IMR-90 (cell line): ENCODE measurements at regions not wholly inside any gene's neighbourhood (a gene's known extent, or its start where the extent isn't known, plus 50 kb on each side); places are given as distances from the start of the nearest gene placed in this dataset.

Experiments
- ATAC-seq: fragments of 200-7000 bp; cut with Tn5 transposase; 2 replicates; pipeline ENCODE4 v1.9.1; 2020; ENCODE audit warnings: low read depth, mild to moderate bottlenecking, moderate library complexity
- BruUV-seq: library from RNA; stranded (reverse); fragments of 400-500 nt; replicated peaks from 2 replicates; lab custom pipeline; 2021; lab: Mats Ljungman, UMichigan
- CTCF ChIA-PET: fragments of 300-600 bp; formaldehyde crosslinking; extraction: SDS; loops from one replicate; lab custom pipeline; 2021; ENCODE audit warnings: antibody characterized with exemption; lab: Yijun Ruan, JAX
- POLR2A ChIA-PET: fragments of 300-600 bp; sonication (Branson Sonifier 250); formaldehyde crosslinking; loops from one replicate; lab custom pipeline; 2022; ENCODE audit warnings: antibody characterized with exemption; ENCODE audit not compliant: unreplicated experiment; lab: Charles Lee
- DNase-seq: peaks from one replicate; pipeline ENCODE4 v3.0.0; 2013
- H2AFZ ChIP-seq: replicated peaks from 2 replicates; pipeline ENCODE3; 2013; ENCODE audit warnings: low read length, mild to moderate bottlenecking; ENCODE audit not compliant: poor library complexity
- H2AK5ac ChIP-seq: 2 replicates; pipeline ENCODE4 v1.6.1; 2013; ENCODE audit warnings: low read depth, low read length, inconsistent platforms
- H2AK9ac ChIP-seq: replicated peaks from 2 replicates; pipeline ENCODE3; 2013; ENCODE audit warnings: mild to moderate bottlenecking, low read depth, low read length, moderate library complexity; ENCODE audit not compliant: poor library complexity
- H2BK120ac ChIP-seq: 2 replicates; pipeline ENCODE4 v1.6.1; 2013; ENCODE audit warnings: low read depth, low read length, inconsistent platforms
- H2BK15ac ChIP-seq: 3 replicates; pipeline ENCODE4 v1.6.1; 2013; ENCODE audit warnings: low read depth, low read length, inconsistent platforms
- H2BK20ac ChIP-seq: 2 replicates; pipeline ENCODE4 v1.6.1; 2013; ENCODE audit warnings: low read depth, mild to moderate bottlenecking, inconsistent platforms, low read length, moderate library complexity
- H2BK5ac ChIP-seq: 2 replicates; pipeline ENCODE4 v1.6.1; 2013; ENCODE audit warnings: mild to moderate bottlenecking, low read depth, low read length, inconsistent platforms; ENCODE audit not compliant: poor library complexity, severe bottlenecking
- H3K14ac ChIP-seq: replicated peaks from 2 replicates; pipeline ENCODE4 v1.6.1; 2013; ENCODE audit warnings: low read depth, low read length, inconsistent platforms
- H3K18ac ChIP-seq: 2 replicates; pipeline ENCODE4 v1.6.1; 2013; ENCODE audit warnings: low read depth, low read length, control low read depth
- H3K23ac ChIP-seq: 2 replicates; pipeline ENCODE4 v1.6.1; 2013; ENCODE audit warnings: low read depth, low read length, inconsistent platforms
- H3K27ac ChIP-seq: 2 replicates; pipeline ENCODE4 v1.5.1; 2013; ENCODE audit warnings: mild to moderate bottlenecking, control low read depth, low read length; ENCODE audit not compliant: insufficient read depth
- H3K27me3 ChIP-seq: 2 replicates; pipeline ENCODE4 v1.6.1; 2013; ENCODE audit warnings: low read length; ENCODE audit not compliant: control insufficient read depth, insufficient read depth
- H3K36me3 ChIP-seq: 2 replicates; pipeline ENCODE4 v1.6.1; 2013; ENCODE audit warnings: low read length, mixed read lengths; ENCODE audit not compliant: control insufficient read depth, insufficient read depth
- H3K4ac ChIP-seq: 2 replicates; pipeline ENCODE4 v1.6.1; 2013; ENCODE audit warnings: low read depth, low read length, inconsistent platforms
- H3K4me1 ChIP-seq: 2 replicates; pipeline ENCODE4 v1.6.1; 2013; ENCODE audit warnings: low read length, mixed read lengths; ENCODE audit not compliant: control insufficient read depth, insufficient read depth
- H3K4me2 ChIP-seq: 2 replicates; pipeline ENCODE4 v1.6.1; 2013; ENCODE audit warnings: low read depth, mild to moderate bottlenecking, control low read depth, low read length, moderate library complexity
- H3K4me3 ChIP-seq: 2 replicates; pipeline ENCODE4 v1.5.1; 2013; ENCODE audit warnings: low read depth, mild to moderate bottlenecking, control low read depth, low read length, moderate library complexity; ENCODE audit not compliant: insufficient read depth
- H3K56ac ChIP-seq: 2 replicates; pipeline ENCODE4 v1.6.1; 2013; ENCODE audit warnings: low read length, inconsistent platforms; ENCODE audit not compliant: insufficient read depth; ENCODE audit errors: extremely low read depth
- H3K79me1 ChIP-seq, 2 experiments: 2 replicates each; pipeline ENCODE4 v1.6.1; 2013; ENCODE audit warnings: low read length in 2 of 2, inconsistent platforms in 1 of 2, low read depth in 1 of 2
- H3K9ac ChIP-seq: 2 replicates; pipeline ENCODE4 v1.6.1; 2013; ENCODE audit warnings: low read depth, low read length, control low read depth
- H3K9me1 ChIP-seq: 2 replicates; pipeline ENCODE4 v1.6.1; 2013; ENCODE audit warnings: low read length, inconsistent platforms; ENCODE audit not compliant: insufficient read depth
- H3K9me3 ChIP-seq: 2 replicates; pipeline ENCODE4 v1.6.1; 2013; ENCODE audit warnings: low read length; ENCODE audit not compliant: control insufficient read depth, insufficient read depth
- H4K20me1 ChIP-seq: 2 replicates; pipeline ENCODE4 v1.6.1; 2013; ENCODE audit warnings: low read length, inconsistent platforms; ENCODE audit not compliant: insufficient read depth
- H4K5ac ChIP-seq: 2 replicates; pipeline ENCODE4 v1.6.1; 2013; ENCODE audit warnings: mild to moderate bottlenecking, low read depth, low read length, control low read depth
- H4K8ac ChIP-seq, 2 experiments: 2 replicates each; pipeline ENCODE4 v1.6.1; 2013; ENCODE audit warnings: low read depth in 2 of 2, low read length in 2 of 2, control low read depth in 1 of 2, inconsistent platforms in 1 of 2
- H4K91ac ChIP-seq: 2 replicates; pipeline ENCODE4 v1.6.1; 2013; ENCODE audit warnings: low read depth, low read length, inconsistent platforms; ENCODE audit not compliant: insufficient read depth
- BHLHE40 ChIP-seq: fragments of 150-350 bp; IDR thresholded peaks from 2 replicates; pipeline ENCODE4 v1.6.1; 2016; ENCODE audit warnings: mild to moderate bottlenecking, low read depth, low read length
- CEBPB ChIP-seq: IDR thresholded peaks from 2 replicates; pipeline ENCODE4 v1.6.1; 2012; ENCODE audit warnings: low read depth, low read length, improper control_type of control experiment
- CHD1 ChIP-seq: IDR thresholded peaks from 2 replicates; pipeline ENCODE4 v1.6.1; 2012; ENCODE audit warnings: low read depth, low read length, improper control_type of control experiment
- CTCF ChIP-seq: conservative IDR thresholded peaks from 2 replicates; pipeline ENCODE4 v1.5.1; 2012; ENCODE audit warnings: mild to moderate bottlenecking, low read depth, low read length, improper control_type of control experiment
- ELK1 ChIP-seq: fragments of 150-350 bp; IDR thresholded peaks from 2 replicates; pipeline ENCODE4 v1.6.1; 2016; ENCODE audit warnings: low read depth, mild to moderate bottlenecking, low read length, moderate library complexity, borderline replicate concordance
- FOS ChIP-seq: fragments of 150-350 bp; IDR thresholded peaks from 2 replicates; pipeline ENCODE4 v1.6.1; 2016; ENCODE audit warnings: low read depth, low read length
- MAZ ChIP-seq: IDR thresholded peaks from 2 replicates; pipeline ENCODE4 v1.6.1; 2012; ENCODE audit warnings: low read depth, mild to moderate bottlenecking, low read length, improper control_type of control experiment, moderate library complexity, borderline replicate concordance
- MXI1 ChIP-seq: IDR thresholded peaks from 2 replicates; pipeline ENCODE4 v1.6.1; 2012; ENCODE audit warnings: low read depth, mild to moderate bottlenecking, low read length, moderate library complexity, borderline replicate concordance
- NFE2L2 ChIP-seq: fragments of 150-350 bp; IDR thresholded peaks from 2 replicates; pipeline ENCODE4 v1.6.1; 2016; ENCODE audit warnings: low read depth, mild to moderate bottlenecking, low read length
- RAD21 ChIP-seq: IDR thresholded peaks from 2 replicates; pipeline ENCODE4 v1.6.1; 2012; ENCODE audit warnings: low read length, improper control_type of control experiment
- RCOR1 ChIP-seq: IDR thresholded peaks from 2 replicates; pipeline ENCODE4 v1.6.1; 2012; ENCODE audit warnings: mild to moderate bottlenecking, low read length, improper control_type of control experiment; ENCODE audit not compliant: insufficient replicate concordance
- RFX5 ChIP-seq: IDR thresholded peaks from 2 replicates; pipeline ENCODE4 v1.8.0; 2012; ENCODE audit warnings: low read depth, mild to moderate bottlenecking, low read length, moderate library complexity
- SMC3 ChIP-seq: fragments of 150-350 bp; IDR thresholded peaks from 2 replicates; pipeline ENCODE4 v1.6.1; 2016; ENCODE audit warnings: low read depth, mild to moderate bottlenecking, antibody characterized with exemption, low read length, moderate library complexity
- USF2 ChIP-seq: fragments of 150-350 bp; IDR thresholded peaks from 2 replicates; pipeline ENCODE4 v1.6.1; 2017; ENCODE audit warnings: mild to moderate bottlenecking, antibody characterized with exemption, low read length, low read depth
- WGBS, 2 experiments: methylation state at CpG; one replicate each; pipeline versions ENCODE4 v1.1.5 to v1.1.7; 2013; ENCODE audit warnings: missing lambda C conversion rate in 2 of 2; ENCODE audit not compliant: insufficient read length in 1 of 2; ENCODE audit errors: extremely low coverage in 2 of 2; 5-methylcytosine and 5-hydroxymethylcytosine counted together
- dilution Hi-C: fragments of 300-500 bp; cut with HindIII; formaldehyde crosslinking; loops from one replicate; pipeline ENCODE4 v1.14.3; 2018; ENCODE audit warnings: low sequenced_read_pairs; ENCODE audit not compliant: unreplicated experiment
- in situ Hi-C: fragments of 300-500 bp; cut with MboI; formaldehyde crosslinking; loops from 3 replicates; pipeline ENCODE4 v1.14.3; 2019; ENCODE audit warnings: low sequenced_read_pairs, inconsistent platforms, mixed read lengths
- intact Hi-C: fragments of 100-400 bp; cut with micrococcal nuclease; formaldehyde crosslinking; loops from 2 replicates; pipeline ENCODE4 v1.10.0; 2022

GRCh38 chr5:4422247-4422646 is 717.9 kb upstream of the ADAMTS16 start:
- H4K20me1 ChIP-seq = no peaks in the 10 kb centered on the region
- intact Hi-C loops = no loop called here
- no peak overlapping the region for H2AK5ac ChIP-seq
- no peak overlapping the region for H2BK5ac ChIP-seq
- TF ChIP-seq CEBPB = no peak
- TF ChIP-seq BHLHE40 = no peak
- no peak for TF ChIP-seq MAZ
- TF ChIP-seq USF2 = no peak
- no peak for TF ChIP-seq ELK1
- no peak for TF ChIP-seq SMC3
- TF ChIP-seq CHD1 = no peak
- no peak for TF ChIP-seq RAD21
- no peak for TF ChIP-seq RCOR1
- no peak for TF ChIP-seq FOS
- TF ChIP-seq NFE2L2 = no peak
- TF ChIP-seq CTCF = no peak
- TF ChIP-seq RFX5 = no peak
- no peak for TF ChIP-seq MXI1
- no peaks in the 10 kb centered on the region for H3K27me3 ChIP-seq
- H2BK20ac ChIP-seq = no peak overlapping the region
- no CpG with 5 or more reads among the region's 3 CpGs for WGBS, 2 experiments
- H2BK15ac ChIP-seq = no peak overlapping the region
- no peaks in the 10 kb centered on the region for H3K4me1 ChIP-seq
- H3K4me3 ChIP-seq = no peak overlapping the region
- no peak overlapping the region for H2AFZ ChIP-seq
- H3K14ac ChIP-seq = no peak overlapping the region
- no peak overlapping the region for H4K5ac ChIP-seq
- no peak overlapping the region for H3K4ac ChIP-seq
- H3K23ac ChIP-seq = no peak overlapping the region
- DNase-seq = no peak
- no peak overlapping the region for H4K91ac ChIP-seq
- no peak overlapping the region for H3K56ac ChIP-seq
- H2BK120ac ChIP-seq = no peak overlapping the region
- ChIA-PET CTCF (no interaction called here), POLR2A (no interaction called here)
- no peak overlapping the region for H2AK9ac ChIP-seq
- H3K36me3 ChIP-seq = no peaks in the 10 kb centered on the region
- H3K9ac ChIP-seq = no peak overlapping the region
- no peaks in the 10 kb centered on the region for H3K9me1 ChIP-seq
- H3K79me1 ChIP-seq = no peaks in the 10 kb centered on the region
- dilution Hi-C loops = no loop called here
- peaks cover 13% of the 10 kb centered on the region; the same call in 1 of the 2 replicates for H3K9me3 ChIP-seq
- no peak overlapping the region for H4K8ac ChIP-seq
- H3K27ac ChIP-seq = no peak overlapping the region
- ATAC-seq = no peak
- no peak overlapping the region for H3K4me2 ChIP-seq
- BruUV-seq = no TSS peak
- H3K18ac ChIP-seq = no peak overlapping the region
- in situ Hi-C loops = no loop called here
